OCI-LY1 (cell line): ENCODE measurements at regions not wholly inside any gene's neighbourhood (a gene's known extent, or its start where the extent isn't known, plus 50 kb on each side); places are given as distances from the start of the nearest gene placed in this dataset.

Source experiments
- H2AFZ ChIP-seq: fragments of 200-600 bp; sonication (generic), shearing (Covaris generic); 2 replicates; pipeline ENCODE4 v1.6.0; 2014; ENCODE audit warnings: antibody characterized with exemption, mild to moderate bottlenecking, low read length
- H3F3A ChIP-seq: fragments of 200-600 bp; sonication (generic), shearing (Covaris generic); 2 replicates; pipeline ENCODE4 v1.6.0; 2014; ENCODE audit warnings: mild to moderate bottlenecking, antibody characterized with exemption, low read length, moderate library complexity; ENCODE audit not compliant: insufficient read depth
- H3K27ac ChIP-seq: fragments of 200-600 bp; sonication (generic); 2 replicates; pipeline ENCODE4 v1.5.1; 2014; ENCODE audit warnings: low read length, mixed run types, mild to moderate bottlenecking, low read depth; ENCODE audit not compliant: poor library complexity, severe bottlenecking
- H3K27me3 ChIP-seq: fragments of 200-600 bp; sonication (generic); 2 replicates; pipeline ENCODE4 v1.6.0; 2014; ENCODE audit warnings: antibody characterized with exemption, mild to moderate bottlenecking, low read length, moderate library complexity; ENCODE audit not compliant: insufficient read depth
- H3K36me3 ChIP-seq: fragments of 200-600 bp; sonication (generic); 2 replicates; pipeline ENCODE4 v1.6.1; 2014; ENCODE audit warnings: mild to moderate bottlenecking, antibody characterized with exemption, low read length, moderate library complexity, mixed read lengths; ENCODE audit not compliant: insufficient read depth
- H3K4me1 ChIP-seq: fragments of 200-600 bp; sonication (generic); 2 replicates; pipeline ENCODE4 v1.5.1; 2014; ENCODE audit warnings: mild to moderate bottlenecking, low read length, moderate library complexity; ENCODE audit not compliant: insufficient read depth, severe bottlenecking
- H3K4me2 ChIP-seq: fragments of 200-600 bp; sonication (generic), shearing (Covaris generic); 2 replicates; pipeline ENCODE4 v1.6.1; 2014; ENCODE audit warnings: low read length
- H3K4me3 ChIP-seq: fragments of 200-600 bp; sonication (generic); 2 replicates; pipeline ENCODE4 v1.5.1; 2014; ENCODE audit warnings: low read length, low read depth, mild to moderate bottlenecking, mixed read lengths; ENCODE audit not compliant: poor library complexity, severe bottlenecking
- H3K79me2 ChIP-seq: fragments of 200-600 bp; shearing (Covaris generic); 2 replicates; pipeline ENCODE4 v1.6.1; 2016; ENCODE audit warnings: mixed run types, low read length, mixed read lengths; ENCODE audit not compliant: insufficient read depth
- H3K9ac ChIP-seq: fragments of 200-600 bp; sonication (generic), shearing (Covaris generic); 2 replicates; pipeline ENCODE4 v1.6.1; 2014; ENCODE audit warnings: mild to moderate bottlenecking, low read length, mixed read lengths
- H3K9me2 ChIP-seq: fragments of 200-600 bp; sonication (generic), shearing (Covaris generic); 2 replicates; pipeline ENCODE4 v1.6.1; 2014; ENCODE audit warnings: low read depth, mild to moderate bottlenecking, low read length, mixed read lengths
- H3K9me3 ChIP-seq: fragments of 200-600 bp; shearing (Covaris generic); 2 replicates; pipeline ENCODE4 v1.6.1; 2014; ENCODE audit warnings: low read length, mixed read lengths
- H4K20me1 ChIP-seq: fragments of 200-600 bp; sonication (generic), shearing (Covaris generic); 2 replicates; pipeline ENCODE4 v1.6.0; 2016; ENCODE audit warnings: mild to moderate bottlenecking, low read length; ENCODE audit not compliant: insufficient read depth
- EZH2 ChIP-seq: fragments of 200-600 bp; sonication (generic), shearing (Covaris generic); IDR thresholded peaks from 2 replicates; pipeline ENCODE4 v1.8.0; 2017; ENCODE audit warnings: borderline replicate concordance, mixed run types, mild to moderate bottlenecking, antibody characterized with exemption, low read length, moderate library complexity, mixed read lengths
- TF ChIP-seq, protein P1 (sequence below): fragments of 200-600 bp; sonication (generic), shearing (Covaris generic); IDR thresholded peaks from 2 replicates; pipeline ENCODE4 v1.5.1; 2017; ENCODE audit warnings: mild to moderate bottlenecking, antibody characterized with exemption, low read length, moderate library complexity, mixed read lengths

DNA sequence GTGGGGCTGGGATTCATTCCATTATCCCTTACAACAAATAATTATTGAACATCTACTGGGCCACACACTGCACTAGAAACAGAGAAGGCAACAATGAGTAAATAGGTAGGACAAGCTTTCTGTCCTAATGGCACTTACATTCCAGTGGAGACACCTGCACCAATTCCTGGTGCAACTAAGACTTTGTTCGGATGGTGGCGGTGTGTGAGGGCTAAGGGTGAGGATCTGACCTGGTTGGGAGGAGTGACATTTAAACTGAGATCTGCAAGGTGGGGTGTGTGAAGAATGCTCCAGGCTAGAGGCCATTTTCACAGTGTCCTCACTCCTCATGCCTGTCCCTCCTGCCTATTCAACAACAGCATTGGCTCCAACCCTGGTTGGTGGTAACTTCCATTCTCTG is 510.0 kb downstream of the XYLT1 start:
- H3K9me2 ChIP-seq, result no peaks in the 10 kb centered on the region
- no peaks in the 10 kb centered on the region for H3K36me3 ChIP-seq
- H4K20me1 ChIP-seq, result no peaks in the 10 kb centered on the region
- no peak overlapping the region for H3K9ac ChIP-seq
- no peaks in the 10 kb centered on the region for H3K79me2 ChIP-seq
- no peaks in the 10 kb centered on the region; the same call in 1 of the 2 replicates for H3K27me3 ChIP-seq
- TF ChIP-seq EZH2, result no peak
- TF ChIP-seq, protein P1, sequence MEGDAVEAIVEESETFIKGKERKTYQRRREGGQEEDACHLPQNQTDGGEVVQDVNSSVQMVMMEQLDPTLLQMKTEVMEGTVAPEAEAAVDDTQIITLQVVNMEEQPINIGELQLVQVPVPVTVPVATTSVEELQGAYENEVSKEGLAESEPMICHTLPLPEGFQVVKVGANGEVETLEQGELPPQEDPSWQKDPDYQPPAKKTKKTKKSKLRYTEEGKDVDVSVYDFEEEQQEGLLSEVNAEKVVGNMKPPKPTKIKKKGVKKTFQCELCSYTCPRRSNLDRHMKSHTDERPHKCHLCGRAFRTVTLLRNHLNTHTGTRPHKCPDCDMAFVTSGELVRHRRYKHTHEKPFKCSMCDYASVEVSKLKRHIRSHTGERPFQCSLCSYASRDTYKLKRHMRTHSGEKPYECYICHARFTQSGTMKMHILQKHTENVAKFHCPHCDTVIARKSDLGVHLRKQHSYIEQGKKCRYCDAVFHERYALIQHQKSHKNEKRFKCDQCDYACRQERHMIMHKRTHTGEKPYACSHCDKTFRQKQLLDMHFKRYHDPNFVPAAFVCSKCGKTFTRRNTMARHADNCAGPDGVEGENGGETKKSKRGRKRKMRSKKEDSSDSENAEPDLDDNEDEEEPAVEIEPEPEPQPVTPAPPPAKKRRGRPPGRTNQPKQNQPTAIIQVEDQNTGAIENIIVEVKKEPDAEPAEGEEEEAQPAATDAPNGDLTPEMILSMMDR, result no peak
- no peaks in the 10 kb centered on the region for H3K9me3 ChIP-seq
- no peaks in the 10 kb centered on the region for H3K4me1 ChIP-seq
- no peak overlapping the region for H3K27ac ChIP-seq
- H2AFZ ChIP-seq, result no peak overlapping the region
- H3K4me3 ChIP-seq, result no peak overlapping the region
- H3F3A ChIP-seq, result no peaks in the 10 kb centered on the region
- H3K4me2 ChIP-seq, result no peak overlapping the region

DNA sequence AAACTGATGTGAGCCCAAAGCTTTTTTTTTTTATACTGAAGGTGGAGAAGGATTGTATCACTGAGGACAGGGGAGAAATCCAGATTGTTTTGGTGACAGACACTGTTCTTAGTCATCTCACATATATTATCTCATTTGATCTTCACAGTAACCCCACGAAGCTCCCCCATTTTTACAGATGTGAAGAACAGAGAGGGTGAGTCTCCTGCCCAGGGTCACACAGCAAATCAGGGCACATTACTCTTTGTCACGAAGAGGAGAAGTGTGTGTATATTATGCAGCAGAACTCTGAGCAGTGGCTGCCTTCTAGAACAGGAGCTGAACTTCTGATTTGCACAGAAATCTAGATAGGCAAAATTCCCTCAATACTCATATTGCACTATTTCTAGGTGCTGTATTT is 504.3 kb downstream of the XYLT1 start:
- no peak overlapping the region for H3K4me2 ChIP-seq
- H3K4me3 ChIP-seq, result no peak overlapping the region
- no peak overlapping the region for H3K27ac ChIP-seq
- no peaks in the 10 kb centered on the region for H3K27me3 ChIP-seq
- no peaks in the 10 kb centered on the region for H3K36me3 ChIP-seq
- no peaks in the 10 kb centered on the region for H3K79me2 ChIP-seq
- H3K9me2 ChIP-seq, result no peaks in the 10 kb centered on the region
- H4K20me1 ChIP-seq, result no peaks in the 10 kb centered on the region
- TF ChIP-seq, protein P1, result no peak
- TF ChIP-seq EZH2, result no peak
- no peak overlapping the region for H3K9ac ChIP-seq
- no peaks in the 10 kb centered on the region for H3K9me3 ChIP-seq
- no peaks in the 10 kb centered on the region for H3F3A ChIP-seq
- no peak overlapping the region for H2AFZ ChIP-seq
- H3K4me1 ChIP-seq, result no peaks in the 10 kb centered on the region

DNA sequence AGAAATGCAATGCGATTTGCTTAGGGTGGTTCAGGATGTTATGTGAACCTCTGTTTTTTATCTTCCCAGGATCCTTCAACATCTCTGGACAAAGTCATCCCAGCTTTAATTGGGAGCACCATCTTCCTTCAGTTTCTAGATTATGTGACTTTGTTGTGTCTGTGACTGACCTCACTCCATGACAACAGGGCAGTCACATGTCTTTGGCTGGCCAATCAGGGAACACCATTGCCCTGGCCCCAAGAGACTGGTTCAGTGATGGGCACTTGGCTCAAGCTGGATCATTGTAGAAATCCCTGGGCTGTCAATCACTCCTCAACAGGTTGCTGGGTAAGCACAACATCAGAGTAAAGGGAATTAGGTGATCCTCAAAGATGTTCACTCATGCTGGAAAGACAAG is 499.7 kb downstream of the XYLT1 start:
- no peak for TF ChIP-seq EZH2
- TF ChIP-seq, protein P1, result no peak
- no peaks in the 10 kb centered on the region for H3F3A ChIP-seq
- no peak overlapping the region for H3K27ac ChIP-seq
- no peak overlapping the region for H3K4me3 ChIP-seq
- H3K36me3 ChIP-seq, result no peaks in the 10 kb centered on the region
- no peaks in the 10 kb centered on the region for H4K20me1 ChIP-seq
- H3K4me2 ChIP-seq, result no peak overlapping the region
- no peaks in the 10 kb centered on the region for H3K79me2 ChIP-seq
- H3K4me1 ChIP-seq, result no peaks in the 10 kb centered on the region
- no peak overlapping the region for H2AFZ ChIP-seq
- no peaks in the 10 kb centered on the region for H3K27me3 ChIP-seq
- no peaks in the 10 kb centered on the region for H3K9me2 ChIP-seq
- no peak overlapping the region for H3K9ac ChIP-seq
- H3K9me3 ChIP-seq, result no peaks in the 10 kb centered on the region
